VCaP (cell line): ENCODE measurements at regions not wholly inside any gene's neighbourhood (a gene's known extent, or its start where the extent isn't known, plus 50 kb on each side); places are given as distances from the start of the nearest gene placed in this dataset.
"Not testable (repeated sequence)": the region's sequence is repeated elsewhere in the genome, so short reads cannot be mapped to it uniquely, and the experiment has no call there.

Experiments
- H3K27ac ChIP-seq: fragments of 450-650 bp; 2 replicates; pipeline ENCODE4 v1.5.1; 2017
- CTCF ChIP-seq: fragments of 450-650 bp; conservative IDR thresholded peaks from 2 replicates; pipeline ENCODE4 v1.5.1; 2017; ENCODE audit warnings: mild to moderate bottlenecking, moderate library complexity

- H3K27ac ChIP-seq, result no peak overlapping the region
- no peak for TF ChIP-seq CTCF
Measured at GRCh38 chr13:44730099-44730498, 154.0 kb upstream of the TSC22D1 start.

- H3K27ac ChIP-seq, result not testable (repeated sequence)
Measured at GRCh38 chr13:44727591-44727990, 151.5 kb upstream of the TSC22D1 start.

GRCh38 chr13:44726778-44727177 lies 150.6 kb upstream of the TSC22D1 start:
- TF ChIP-seq CTCF, result no peak
- no peak overlapping the region for H3K27ac ChIP-seq

- TF ChIP-seq CTCF, result no peak
- H3K27ac ChIP-seq, result no peak overlapping the region
Measured at GRCh38 chr13:44726214-44726613, 150.1 kb upstream of the TSC22D1 start.

GRCh38 chr13:44719857-44720671 lies 143.9 kb upstream of the TSC22D1 start:
- no peak overlapping the region for H3K27ac ChIP-seq
- no peak for TF ChIP-seq CTCF

GRCh38 chr13:44718467-44718866 lies 142.3 kb upstream of the TSC22D1 start:
- TF ChIP-seq CTCF, result no peak
- no peak overlapping the region for H3K27ac ChIP-seq

- H3K27ac ChIP-seq, result no peak overlapping the region
- no peak for TF ChIP-seq CTCF
Measured at GRCh38 chr13:44715287-44716230, 139.4 kb upstream of the TSC22D1 start.
